ENCODE measurements at regions not wholly inside any gene's neighbourhood (a gene's known extent, or its start where the extent isn't known, plus 50 kb on each side); places are given as distances from the start of the nearest gene placed in this dataset.

- WGBS, 2 donors = 81% methylated on average over 15 of the region's 15 CpGs
- no peak for DNase-seq
Observed at GRCh38 chr11:70523384-70524095, 125.2 kb downstream of the CTTN start.

GRCh38 chr11:70524096-70524922, 126.0 kb downstream of the CTTN start:
- no peaks in the 10 kb centered on the region for H3K9me3 ChIP-seq (ENCODE audit: control insufficient read depth in 4 of 4, insufficient read depth in 3 of 4, low read length in 3 of 4)
- H3K4me3 ChIP-seq = no peak overlapping the region
- DNase-seq (peak in 1 of 3 donors; percentile 4), ATAC-seq (ENCODE audit: insufficient read depth, low FRiP score) (no peak)
- peaks cover 0 to 5% (median 0%) of the 10 kb centered on the region in 3 donors for H3K27me3 ChIP-seq (ENCODE audit: control insufficient read depth in 3 of 3, insufficient read depth in 3 of 3, low read length in 2 of 3)
- no peak overlapping the region for H3K9ac ChIP-seq (ENCODE audit: insufficient read depth in 1 of 2, low read length in 2 of 2)
- H3K4me1 ChIP-seq (ENCODE audit: control insufficient read depth in 5 of 5, insufficient read depth in 5 of 5, low read length in 5 of 5) = peaks cover 0 to 23% (median 5%) of the 10 kb centered on the region in 5 donors
- TF ChIP-seq CTCF (IDR thresholded peaks at IDR 0.05; ENCODE audit: control extremely low read depth, extremely low read depth) = no peak
- H3K27ac ChIP-seq (ENCODE audit: low read depth in 1 of 2, low read length in 1 of 2) = no peak overlapping the region
- H3K36me3 ChIP-seq (ENCODE audit: control insufficient read depth in 4 of 4, insufficient read depth in 4 of 4, low read length in 4 of 4) = no peaks in the 10 kb centered on the region
- WGBS, 2 donors = 71 to 79% methylated on average over 21 of the region's 21 CpGs

More at GRCh38 chr11:70523384-70524095, 125.2 kb downstream of the CTTN start:
- no peak overlapping the region for H3K4me3 ChIP-seq
- no peak overlapping the region for H3K9ac ChIP-seq (ENCODE audit: insufficient read depth in 1 of 2, low read length in 2 of 2)
- no peaks in the 10 kb centered on the region for H3K9me3 ChIP-seq (ENCODE audit: control insufficient read depth in 4 of 4, insufficient read depth in 3 of 4, low read length in 3 of 4)
- H3K27me3 ChIP-seq (ENCODE audit: control insufficient read depth in 3 of 3, insufficient read depth in 3 of 3, low read length in 2 of 3) = peaks cover 0 to 5% (median 0%) of the 10 kb centered on the region in 3 donors
- no peak for TF ChIP-seq CTCF (IDR thresholded peaks at IDR 0.05; ENCODE audit: control extremely low read depth, extremely low read depth)
- no peak overlapping the region for H3K27ac ChIP-seq (ENCODE audit: low read depth in 1 of 2, low read length in 1 of 2)
- no peak for ATAC-seq (ENCODE audit: insufficient read depth, low FRiP score)
- H3K36me3 ChIP-seq (ENCODE audit: control insufficient read depth in 4 of 4, insufficient read depth in 4 of 4, low read length in 4 of 4) = no peaks in the 10 kb centered on the region
- peaks cover 0 to 23% (median 5%) of the 10 kb centered on the region in 5 donors for H3K4me1 ChIP-seq (ENCODE audit: control insufficient read depth in 5 of 5, insufficient read depth in 5 of 5, low read length in 5 of 5)

GRCh38 chr11:70525006-70525405, 126.7 kb downstream of the CTTN start:
- Histone ChIP-seq H3K4me1 (ENCODE audit: control insufficient read depth in 5 of 5, insufficient read depth in 5 of 5, low read length in 5 of 5) (peaks cover 0 to 23% (median 5%) of the 10 kb centered on the region in 5 donors), H3K27ac (ENCODE audit: low read depth in 1 of 2, low read length in 1 of 2) (no peak overlapping the region), H3K9me3 (ENCODE audit: control insufficient read depth in 4 of 4, insufficient read depth in 3 of 4, low read length in 3 of 4) (no peaks in the 10 kb centered on the region), H3K36me3 (ENCODE audit: control insufficient read depth in 4 of 4, insufficient read depth in 4 of 4, low read length in 4 of 4) (no peaks in the 10 kb centered on the region), H3K9ac (ENCODE audit: insufficient read depth in 1 of 2, low read length in 2 of 2) (no peak overlapping the region), H3K27me3 (ENCODE audit: control insufficient read depth in 3 of 3, insufficient read depth in 3 of 3, low read length in 2 of 3) (peaks cover 0 to 5% (median 0%) of the 10 kb centered on the region in 3 donors), H3K4me3 (no peak overlapping the region)
- WGBS, 2 donors = 78 to 82% methylated on average over 9 of the region's 9 CpGs
- ATAC-seq (ENCODE audit: insufficient read depth, low FRiP score) = no peak
- DNase-seq = peak in 1 of 3 donors; percentile 3
- no peak for TF ChIP-seq CTCF (IDR thresholded peaks at IDR 0.05; ENCODE audit: control extremely low read depth, extremely low read depth)

Data from lung (tissue), 11 donors.